ENCODE measurements at regions not wholly inside any gene's neighbourhood (a gene's known extent, or its start where the extent isn't known, plus 50 kb on each side); places are given as distances from the start of the nearest gene placed in this dataset.

GRCh38 chr9:24488896-24489295 lies 56.8 kb downstream of the IZUMO3 start:
- no peak for DNase-seq

- DNase-seq = no peak
Measured at GRCh38 chr9:24487946-24488345, 57.8 kb downstream of the IZUMO3 start.

- DNase-seq = no peak
Measured at GRCh38 chr9:24487250-24487861, 58.3 kb downstream of the IZUMO3 start.

- no peak for DNase-seq
Measured at GRCh38 chr9:24479361-24480059, 66.2 kb downstream of the IZUMO3 start.

DNA sequence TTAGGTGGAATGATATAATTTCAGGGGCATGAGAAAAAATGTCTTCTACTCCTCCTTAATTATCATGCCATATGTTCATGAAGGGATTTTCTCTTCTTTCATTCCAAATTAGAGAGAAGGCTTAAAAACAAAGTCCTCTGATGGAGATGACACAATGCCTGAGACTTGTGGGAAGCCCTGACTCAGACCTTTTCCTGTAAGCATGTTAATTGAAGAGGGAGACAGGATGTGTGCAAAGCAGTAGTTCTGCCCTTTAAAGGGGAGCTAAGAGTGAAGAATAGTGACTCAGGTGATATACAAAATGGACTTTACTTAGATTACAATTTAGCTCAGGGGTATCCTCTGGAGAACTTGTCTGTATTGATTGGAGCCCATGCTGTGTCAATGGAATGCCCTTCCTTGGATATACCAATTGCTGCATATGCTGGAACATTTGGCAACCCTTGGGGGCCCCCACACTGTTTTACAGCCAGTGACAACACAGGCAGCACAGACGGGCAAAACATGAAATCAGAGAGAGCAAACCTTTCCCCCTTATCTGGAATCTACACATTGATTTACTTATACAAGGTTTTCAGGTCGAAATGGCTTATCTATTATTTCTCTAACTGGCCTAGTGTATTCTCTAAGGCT lies 81.3 kb downstream of the IZUMO3 start:
- no peak for DNase-seq

DNA sequence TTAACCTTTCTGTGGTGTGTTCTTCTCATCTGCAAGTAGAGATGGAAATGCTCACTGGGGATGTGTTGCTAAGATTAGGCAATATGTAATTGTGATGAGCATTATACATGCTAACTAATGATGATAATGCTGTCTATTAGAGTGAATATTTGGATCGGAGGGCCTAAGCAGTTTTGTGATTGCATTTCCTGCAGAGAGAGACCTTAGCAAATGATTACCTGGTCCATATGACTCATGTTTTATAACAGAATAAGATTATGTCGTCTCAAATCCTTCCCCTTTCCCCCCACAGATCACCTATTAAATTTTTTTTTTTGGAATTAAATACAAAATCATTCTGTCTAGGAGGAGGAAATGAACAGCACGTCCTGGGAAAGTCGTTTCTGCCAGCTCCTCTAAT lies 82.7 kb downstream of the IZUMO3 start:
- DNase-seq = no peak

- no peak for DNase-seq
Measured at GRCh38 chr9:24460781-24461180, 84.9 kb downstream of the IZUMO3 start.

- DNase-seq = no peak
Measured at GRCh38 chr9:24459953-24460352, 85.7 kb downstream of the IZUMO3 start.

DNA sequence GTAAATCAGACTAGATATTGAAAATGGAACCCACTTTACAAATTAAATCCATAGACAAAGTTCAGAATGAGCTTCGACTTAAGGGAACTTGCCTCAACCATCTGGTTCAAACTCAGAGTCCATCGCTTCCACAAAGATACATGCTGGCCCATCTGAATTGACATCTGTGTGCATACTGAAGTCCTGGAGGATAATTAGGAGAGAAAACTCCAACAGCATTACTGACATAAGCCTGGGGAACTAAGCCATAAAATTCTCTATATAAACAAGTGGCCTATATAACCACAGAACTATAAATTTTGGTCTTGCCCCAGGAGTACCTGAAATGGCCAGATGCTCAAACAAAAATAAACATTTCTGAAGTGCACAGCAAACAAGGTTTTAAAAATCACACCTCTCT lies 94.4 kb downstream of the IZUMO3 start:
- no peak for DNase-seq

DNA sequence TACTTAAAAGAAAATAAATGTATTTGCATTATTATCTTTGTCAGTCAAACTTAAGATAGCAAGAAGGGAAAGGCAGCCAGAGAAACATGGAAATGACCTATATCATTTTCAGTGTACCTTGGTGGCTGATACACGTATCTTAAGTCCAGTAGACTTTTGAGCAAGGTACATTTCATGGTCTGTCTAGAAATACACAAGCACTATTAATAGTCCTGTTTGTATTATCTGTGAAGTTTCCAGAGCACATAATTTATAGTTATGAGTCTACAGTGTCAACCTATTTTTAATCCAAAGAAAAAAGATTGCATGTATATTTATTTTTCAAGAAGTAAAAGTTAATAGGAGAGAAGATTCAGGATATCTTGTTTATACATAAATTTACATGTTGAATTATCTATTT lies 95.7 kb downstream of the IZUMO3 start:
- DNase-seq = no peak

DNA sequence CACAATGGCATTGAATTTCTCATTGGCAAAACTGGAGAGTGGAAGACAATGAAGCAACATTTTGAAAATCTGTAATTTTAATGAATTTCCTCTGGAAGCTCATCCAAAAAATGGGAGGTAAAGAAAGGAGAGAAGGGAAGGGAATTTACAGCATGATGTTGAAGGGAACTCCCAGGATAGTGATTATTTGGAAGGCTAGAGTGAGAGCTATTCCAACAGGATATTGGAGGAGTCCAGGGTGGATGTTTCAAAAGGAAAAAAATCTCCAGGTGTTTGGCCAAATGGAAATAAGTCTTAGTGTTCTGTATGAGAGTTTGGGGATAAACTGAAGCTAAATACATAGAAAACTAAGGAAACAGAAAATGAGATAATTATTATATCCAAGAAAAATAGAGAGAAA lies 106.2 kb downstream of the IZUMO3 start:
- no peak for DNase-seq

- DNase-seq = no peak
Measured at GRCh38 chr9:24438876-24439275, 106.8 kb downstream of the IZUMO3 start.

DNA sequence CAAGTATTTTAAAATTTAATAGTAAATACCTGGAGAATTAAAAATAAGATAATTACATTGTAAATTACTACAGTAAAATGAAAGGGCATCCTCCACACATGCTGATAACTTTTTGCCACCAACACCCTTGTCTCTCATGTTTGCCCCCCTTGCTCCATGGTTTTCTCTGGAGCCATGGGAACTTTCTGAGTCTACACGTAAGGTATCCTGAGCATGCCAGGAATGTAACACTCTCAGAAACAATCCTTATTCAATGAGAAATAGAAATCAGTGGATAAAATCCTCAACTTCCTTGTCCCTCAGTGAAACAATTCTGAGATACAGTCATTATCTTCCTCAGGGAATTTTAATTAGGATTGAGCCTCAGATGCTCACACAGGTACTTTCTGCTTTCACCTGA lies 108.9 kb downstream of the IZUMO3 start:
- DNase-seq = no peak

DNA sequence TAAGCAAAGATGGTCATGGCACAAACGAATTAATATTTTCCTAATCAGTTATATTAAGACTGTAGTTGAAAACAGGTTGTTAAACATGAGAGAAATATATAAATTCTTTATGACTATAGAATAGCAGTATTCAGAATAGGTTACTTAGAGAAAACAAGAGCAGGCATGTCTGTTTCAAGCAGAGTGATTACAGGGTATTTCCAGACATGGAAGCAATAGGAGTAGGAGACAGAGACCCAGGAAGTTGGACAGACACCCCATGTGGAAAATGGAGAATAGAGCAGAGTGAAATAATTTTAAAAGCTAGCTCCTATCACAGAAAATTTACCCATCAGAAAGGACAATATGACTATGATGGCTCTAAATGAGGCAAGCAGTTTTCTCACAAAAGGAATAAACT lies 111.5 kb downstream of the IZUMO3 start:
- DNase-seq = no peak

- no peak for DNase-seq
Measured at GRCh38 chr9:24416136-24416535, 129.6 kb downstream of the IZUMO3 start.

DNA sequence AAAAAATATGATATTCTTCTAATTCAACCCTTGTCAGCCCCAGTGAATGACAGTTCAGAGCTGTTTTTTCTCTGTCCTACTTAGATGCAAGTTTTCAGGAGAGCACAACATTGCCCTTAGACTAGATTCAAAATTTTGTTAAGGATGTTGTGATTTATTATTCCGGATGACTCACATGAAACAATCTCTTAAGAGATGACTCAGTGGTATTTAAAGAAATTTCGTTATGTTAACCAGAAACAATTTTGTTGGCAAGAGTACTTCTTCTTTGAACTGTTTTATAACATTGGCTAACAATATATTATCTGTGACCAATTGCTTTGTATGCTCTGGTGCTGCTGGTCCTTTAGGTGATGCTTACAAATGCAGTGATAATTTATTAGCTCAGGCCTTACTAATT lies 132.0 kb downstream of the IZUMO3 start:
- DNase-seq = no peak

DNA sequence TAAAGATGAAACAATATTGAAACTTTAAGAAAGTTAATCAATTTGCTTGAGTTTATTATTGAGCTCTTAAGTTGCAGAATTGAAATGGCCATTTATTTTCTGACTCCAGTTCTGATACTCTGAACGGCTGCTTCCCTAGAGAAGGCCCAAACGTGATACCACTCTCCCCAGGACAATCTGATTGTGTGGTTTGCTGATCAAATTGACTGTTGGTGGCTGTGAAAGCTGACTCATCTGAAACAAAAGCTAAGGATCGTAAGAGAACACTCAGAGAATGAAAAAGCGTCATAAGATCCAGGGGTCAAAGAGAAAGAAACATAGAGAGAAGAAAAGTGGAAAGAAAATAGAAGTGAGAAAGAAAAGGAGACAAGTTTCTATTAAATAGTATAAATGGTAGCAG lies 147.2 kb downstream of the IZUMO3 start:
- DNase-seq = no peak

GRCh38 chr9:24391095-24391494 lies 154.6 kb downstream of the IZUMO3 start:
- no peak for DNase-seq

- DNase-seq = no peak
Measured at GRCh38 chr9:24385077-24385476, 160.6 kb downstream of the IZUMO3 start.

DNA sequence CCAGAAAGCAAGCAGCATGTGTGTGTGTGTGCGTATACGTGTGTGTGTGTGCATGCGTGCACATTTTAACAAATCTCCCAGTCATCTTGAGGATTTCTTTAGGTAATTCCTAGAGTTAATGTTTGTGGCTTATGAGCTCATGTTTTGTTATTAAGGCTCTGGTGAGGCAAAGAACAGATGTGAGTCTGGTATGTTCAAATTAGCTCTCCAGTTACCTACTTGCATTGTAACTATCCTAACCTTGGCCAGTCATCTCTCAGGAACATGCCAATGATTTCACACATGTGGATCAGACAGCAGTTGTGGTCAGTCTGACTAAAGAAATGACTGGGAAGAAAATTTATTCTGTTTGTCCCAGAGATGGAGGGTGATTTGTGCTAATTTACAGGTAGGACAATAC lies 163.1 kb downstream of the IZUMO3 start:
- no peak for DNase-seq

DNA sequence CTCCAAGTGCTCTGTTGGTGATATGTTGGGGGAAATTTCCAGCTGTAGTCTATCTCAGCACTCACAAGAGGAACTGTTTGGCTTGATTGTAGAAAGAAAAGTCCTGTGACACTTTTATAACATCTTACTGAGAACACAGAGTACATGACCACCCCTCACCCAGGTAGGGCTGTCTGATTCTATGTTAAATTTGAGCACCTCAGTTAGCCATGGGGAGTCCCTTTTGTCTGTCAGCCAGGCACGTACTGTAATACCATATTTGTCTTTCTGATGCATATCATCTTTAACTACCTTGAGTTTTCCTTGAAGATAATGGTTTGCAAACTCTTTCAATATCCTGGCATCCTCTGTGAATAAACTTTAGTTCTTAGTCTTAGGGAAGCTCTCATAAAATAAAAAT lies 164.5 kb downstream of the IZUMO3 start:
- DNase-seq = no peak

- DNase-seq = no peak
Measured at GRCh38 chr9:24359046-24359445, 186.7 kb downstream of the IZUMO3 start.

- DNase-seq = no peak
Measured at GRCh38 chr9:24351973-24352372, 193.7 kb downstream of the IZUMO3 start.

DNA sequence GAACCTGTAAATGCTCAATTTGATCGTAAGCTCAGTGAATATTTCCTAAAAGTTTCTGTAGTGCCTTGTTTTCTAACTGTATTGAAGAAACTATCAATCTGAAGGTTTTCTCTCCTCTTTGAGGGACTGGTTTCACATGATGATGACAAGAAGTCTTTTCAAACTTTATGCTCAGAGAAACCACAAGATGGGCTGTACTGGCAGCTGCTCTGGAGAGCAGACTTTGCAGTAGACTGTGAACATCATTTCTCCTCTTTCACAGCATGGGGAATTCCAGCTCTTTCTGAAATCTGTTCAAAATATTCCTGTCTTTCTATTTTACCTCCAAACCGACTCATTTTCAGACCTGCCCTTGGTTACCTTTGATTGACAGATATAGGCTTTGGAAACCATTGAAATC lies 194.4 kb downstream of the IZUMO3 start:
- DNase-seq = no peak

GRCh38 chr9:24342457-24342856 lies 203.2 kb downstream of the IZUMO3 start:
- no peak for DNase-seq

Data from cerebellar nuclear complex (tissue), 1 donor.